T-helper 1 cell (primary cell): ENCODE measurements at regions not wholly inside any gene's neighbourhood (a gene's known extent, or its start where the extent isn't known, plus 50 kb on each side); places are given as distances from the start of the nearest gene placed in this dataset.
A peak's percentile ranks its signal among the peaks of the same experiment; 100 is the strongest.

Source experiments
- DNase-seq, 5 donors: peaks; one replicate each; pipeline ENCODE4 v3.0.0-alpha.2; 2012 to 2020

DNA sequence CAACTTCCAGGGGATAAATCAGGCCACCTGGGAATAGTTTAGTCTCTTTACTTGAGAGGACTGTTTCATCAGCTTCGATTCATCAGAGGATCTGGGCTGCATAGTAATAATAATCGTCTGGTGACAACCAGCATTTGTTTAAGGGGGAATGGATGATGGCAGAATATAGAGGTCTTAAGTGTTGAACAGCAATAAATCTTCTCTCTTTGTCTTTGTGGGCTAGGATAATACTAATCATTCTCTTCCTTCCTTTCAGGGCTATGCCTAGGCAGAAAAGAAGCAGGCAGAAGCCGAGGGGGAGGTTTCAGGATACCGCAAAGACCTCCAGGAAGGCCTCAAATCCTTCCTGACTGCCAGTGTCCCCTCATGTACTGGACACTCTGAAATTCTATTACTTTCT, 150.4 kb upstream of the GAREM1 start:
- no peak for DNase-seq

DNA sequence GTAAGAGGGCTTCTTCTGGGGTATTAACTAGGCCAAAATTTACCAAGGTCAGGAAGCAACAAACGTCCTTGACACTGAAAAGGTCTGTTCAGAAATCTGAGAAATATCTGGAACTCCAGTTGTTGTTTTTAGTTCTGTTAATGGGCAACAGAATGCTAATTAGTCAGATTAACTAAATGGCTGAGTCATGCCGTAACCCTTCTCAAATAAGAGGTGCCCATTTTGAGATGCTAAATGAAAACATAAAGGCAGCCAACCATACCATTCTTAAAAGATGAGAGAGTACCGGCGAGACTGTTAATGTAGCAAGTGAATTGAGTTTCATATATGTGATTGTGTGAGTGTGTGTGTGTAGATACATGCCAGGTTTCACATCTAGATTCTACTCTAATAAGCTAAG, 147.9 kb upstream of the GAREM1 start:
- no peak for DNase-seq

- no peak for DNase-seq
These were observed 143.1 kb upstream of the GAREM1 start for GRCh38 chr18:32613821-32614220.

DNA sequence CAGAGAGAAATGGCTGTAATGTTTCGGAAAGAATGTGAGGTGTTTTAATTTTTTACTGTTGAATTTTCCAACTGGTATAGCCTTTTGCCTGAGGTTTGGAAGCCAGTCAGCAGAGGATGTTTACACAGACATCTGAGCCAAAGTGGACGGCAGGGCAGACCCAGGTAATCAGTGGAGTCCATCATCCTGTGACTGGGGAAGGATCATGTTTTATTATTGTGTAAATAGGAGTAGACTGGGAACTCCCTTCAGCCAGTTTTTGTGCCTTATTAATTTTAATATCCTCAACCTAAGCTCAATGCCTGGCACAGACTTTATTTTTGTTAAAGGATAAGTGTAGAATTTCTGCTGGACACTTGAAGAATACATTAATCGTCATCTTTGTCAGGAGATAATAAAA, 142.0 kb upstream of the GAREM1 start:
- no peak for DNase-seq

GRCh38 chr18:32610176-32610575, 139.5 kb upstream of the GAREM1 start:
- DNase-seq, result no peak

DNA sequence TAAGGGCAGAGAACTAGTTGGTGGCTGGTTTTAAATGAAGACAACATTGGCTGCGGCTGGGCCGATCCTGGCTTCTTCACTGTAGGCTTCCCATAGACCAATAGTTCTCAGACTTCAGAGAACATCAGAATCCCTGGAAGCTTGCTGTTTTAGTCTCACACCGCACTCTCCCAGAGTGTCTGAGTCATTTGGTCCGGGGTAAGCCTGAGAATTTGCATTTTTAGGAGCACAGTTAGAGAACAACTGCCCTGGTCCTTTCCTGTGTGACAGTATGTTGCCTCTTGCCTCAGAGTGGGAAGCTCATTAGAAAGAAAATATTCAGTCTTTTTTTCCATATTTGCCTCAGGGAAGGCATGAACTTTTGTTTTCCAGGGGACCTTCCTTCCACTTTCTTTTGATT, 137.1 kb upstream of the GAREM1 start:
- DNase-seq, result no peak

DNA sequence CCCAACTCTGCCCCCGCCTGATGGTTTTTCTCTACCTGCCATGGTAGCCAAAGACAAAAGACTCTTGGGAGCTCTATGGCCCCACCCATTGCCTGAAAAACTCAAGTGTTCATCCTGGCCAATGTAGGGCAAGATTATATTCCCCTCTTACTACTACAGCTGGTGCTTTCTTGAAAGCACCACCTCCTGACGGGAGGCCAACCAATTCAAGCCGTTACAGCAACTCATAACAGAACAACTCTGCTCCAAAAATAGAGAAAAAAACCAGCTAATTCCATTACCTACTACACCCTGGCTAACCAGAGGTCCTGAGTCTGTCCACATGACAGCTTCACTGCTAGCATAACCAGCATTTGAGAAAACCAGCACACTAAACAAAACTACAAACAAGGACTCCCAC, 127.5 kb upstream of the GAREM1 start:
- DNase-seq, result no peak

- no peak for DNase-seq
These were observed 125.8 kb upstream of the GAREM1 start for GRCh38 chr18:32596501-32596900.

- no peak for DNase-seq
These were observed 125.2 kb upstream of the GAREM1 start for GRCh38 chr18:32595832-32596231.

DNA sequence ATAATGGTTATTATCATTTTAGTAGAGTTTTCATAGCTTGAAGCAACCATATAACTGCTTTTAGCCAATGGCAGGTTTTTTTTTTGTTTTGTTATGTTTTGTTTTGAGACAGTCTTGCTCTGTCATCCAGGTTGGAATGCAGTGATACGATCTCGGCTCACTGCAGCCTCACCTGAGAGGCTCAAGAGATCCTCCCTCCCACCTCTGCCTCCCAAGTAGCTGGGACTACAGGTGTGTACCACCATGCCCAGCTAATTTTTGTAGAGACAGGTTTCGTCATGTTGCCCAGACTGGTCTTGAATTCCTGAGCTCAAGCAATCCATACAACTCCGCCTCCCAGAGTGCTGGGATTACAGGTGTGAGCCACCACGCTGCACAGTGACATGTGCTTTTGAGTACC, 117.5 kb upstream of the GAREM1 start:
- no peak for DNase-seq

- no peak for DNase-seq
These were observed 112.7 kb upstream of the GAREM1 start for GRCh38 chr18:32583431-32583830.

DNA sequence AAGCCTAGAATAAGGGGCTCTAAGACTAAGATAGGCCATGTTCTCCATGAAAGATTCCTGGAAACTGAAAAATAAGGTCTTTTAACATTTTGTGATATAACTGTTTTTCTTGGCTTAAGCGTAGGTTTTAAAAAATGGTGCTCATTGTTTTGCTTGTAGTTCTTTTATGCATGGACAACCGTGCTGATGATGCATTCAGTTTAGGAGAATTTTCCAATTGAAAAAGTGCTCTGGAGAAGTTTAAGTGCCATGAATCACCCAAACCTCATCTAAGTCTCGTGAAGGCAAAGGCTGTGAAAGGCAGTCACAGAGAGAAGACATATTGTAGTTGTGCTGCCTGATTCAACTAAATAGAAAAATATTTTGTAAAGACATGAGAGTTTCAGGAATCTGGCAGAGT, 111.8 kb upstream of the GAREM1 start:
- no peak for DNase-seq

- no peak for DNase-seq
These were observed 106.9 kb upstream of the GAREM1 start for GRCh38 chr18:32577561-32577960.

GRCh38 chr18:32576296-32576916, 105.7 kb upstream of the GAREM1 start:
- DNase-seq, result no peak

DNA sequence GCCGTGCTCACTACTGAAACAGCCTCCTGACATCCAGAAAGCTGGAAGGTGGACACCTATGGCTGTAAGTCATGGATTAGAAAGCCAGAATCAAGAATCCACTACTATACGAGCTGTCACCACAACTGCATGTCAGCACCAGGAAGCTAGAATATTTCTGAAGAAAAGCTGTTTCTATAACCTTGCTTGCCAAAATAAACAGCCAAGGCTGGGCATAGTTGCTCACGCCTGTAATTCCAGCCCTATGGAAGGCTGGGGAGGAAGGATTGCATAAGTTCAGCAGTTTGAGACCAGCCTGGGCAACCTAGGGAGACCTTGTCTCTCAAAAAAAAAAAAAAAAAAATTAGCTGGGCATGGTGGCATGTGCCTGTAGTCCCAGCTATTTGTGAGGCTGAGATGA, 96.3 kb upstream of the GAREM1 start:
- DNase-seq, result no peak

DNA sequence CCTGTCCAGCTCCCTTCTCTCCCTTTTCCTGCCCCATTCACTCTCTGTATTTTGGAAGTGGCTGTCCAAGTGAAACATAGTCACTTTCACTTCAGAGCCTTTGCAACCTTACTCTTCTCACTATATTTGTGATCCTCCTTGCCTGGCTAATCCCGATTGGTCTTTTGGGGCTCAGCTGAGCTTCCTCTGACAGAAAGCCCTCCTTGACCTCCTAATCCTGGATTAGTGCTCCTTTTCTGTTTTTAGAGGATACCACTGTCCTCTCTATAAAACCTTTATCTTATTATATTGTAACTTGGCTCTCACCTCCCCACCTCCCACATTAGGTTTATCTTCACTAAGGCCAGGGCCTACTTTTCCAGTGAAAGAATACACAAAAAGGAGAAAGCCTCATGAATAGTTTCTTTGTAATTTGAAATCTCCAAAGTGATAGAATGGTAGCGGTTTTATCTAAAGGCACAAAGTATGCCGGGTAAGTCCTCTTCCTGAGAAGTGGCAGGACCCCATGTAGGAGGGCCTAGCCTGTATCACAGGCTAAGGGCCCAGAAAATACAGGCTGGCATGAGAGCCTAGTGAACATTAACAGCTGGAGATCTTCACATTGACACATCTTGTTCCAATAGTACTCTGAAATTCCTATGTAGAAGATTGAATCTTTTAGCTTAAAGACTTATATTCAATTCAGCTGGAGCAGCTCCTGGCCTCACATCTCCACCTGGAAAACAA, 83.1 kb upstream of the GAREM1 start:
- DNase-seq, result no peak

DNA sequence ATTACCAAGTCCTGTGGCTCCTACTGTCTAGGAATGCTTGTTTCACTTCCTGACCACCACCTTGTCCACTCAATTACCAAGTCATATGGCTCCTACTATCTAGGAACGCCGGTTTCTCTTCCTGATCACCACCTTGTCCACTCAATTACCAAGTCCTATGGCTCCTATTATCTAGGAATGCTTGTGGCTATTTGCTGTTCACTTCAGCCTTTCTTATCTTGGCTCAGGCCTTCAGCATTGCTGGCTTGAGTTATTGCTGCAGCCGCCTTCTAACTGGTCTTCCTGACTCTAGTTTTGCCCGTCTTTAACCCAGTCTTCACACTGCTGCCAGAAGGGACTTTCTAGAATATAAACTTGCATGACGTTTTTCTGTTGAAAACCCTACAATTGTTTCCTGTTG, 82.5 kb upstream of the GAREM1 start:
- DNase-seq, result no peak

- DNase-seq, result peak in 4 of 5 donors; percentile 14 to 52 (median 42)
These were observed 81.8 kb upstream of the GAREM1 start for GRCh38 chr18:32552421-32553030.

DNA sequence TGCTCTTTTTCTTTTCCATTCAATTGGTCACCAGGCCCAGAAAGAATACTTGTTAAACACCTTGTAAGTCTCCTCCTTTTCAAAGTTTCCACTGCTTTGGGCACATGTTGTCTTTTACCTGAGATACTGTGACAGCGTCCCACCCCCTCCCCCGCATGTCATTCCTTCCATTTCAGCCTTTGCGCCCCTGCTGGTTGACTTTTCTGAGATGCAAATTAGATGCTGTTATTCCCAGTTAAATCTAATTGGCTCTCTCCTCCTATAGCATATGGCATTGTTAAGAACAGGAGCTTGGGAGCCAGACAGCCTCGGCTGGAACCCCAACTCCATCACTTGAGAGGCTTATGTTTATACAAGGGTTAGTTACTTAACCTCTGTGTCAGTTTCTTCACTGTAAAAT, 80.3 kb upstream of the GAREM1 start:
- no peak for DNase-seq

GRCh38 chr18:32549248-32550110, 78.8 kb upstream of the GAREM1 start:
- peak in 3 of 5 donors; percentile 8 to 25 (median 14) for DNase-seq

DNA sequence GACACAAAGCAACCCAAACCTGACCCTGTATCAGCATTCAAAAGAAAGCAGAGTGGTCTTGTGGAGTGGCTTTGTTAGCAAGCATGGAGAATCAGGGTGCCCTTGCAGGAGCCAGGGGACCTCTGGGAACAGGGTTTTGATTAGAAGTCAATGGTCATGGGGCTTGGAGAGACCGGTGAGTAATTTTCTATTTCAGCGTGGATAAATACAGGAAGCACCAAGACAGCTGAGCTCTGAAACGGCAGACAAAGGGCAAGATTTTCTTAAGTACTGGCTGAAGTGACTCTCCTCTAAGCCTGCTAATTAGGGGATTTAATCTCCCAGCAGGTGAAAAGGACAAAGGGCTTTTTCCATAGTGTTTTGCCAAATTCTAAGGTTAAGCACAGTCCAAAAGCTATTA, 78.0 kb upstream of the GAREM1 start:
- no peak for DNase-seq

DNA sequence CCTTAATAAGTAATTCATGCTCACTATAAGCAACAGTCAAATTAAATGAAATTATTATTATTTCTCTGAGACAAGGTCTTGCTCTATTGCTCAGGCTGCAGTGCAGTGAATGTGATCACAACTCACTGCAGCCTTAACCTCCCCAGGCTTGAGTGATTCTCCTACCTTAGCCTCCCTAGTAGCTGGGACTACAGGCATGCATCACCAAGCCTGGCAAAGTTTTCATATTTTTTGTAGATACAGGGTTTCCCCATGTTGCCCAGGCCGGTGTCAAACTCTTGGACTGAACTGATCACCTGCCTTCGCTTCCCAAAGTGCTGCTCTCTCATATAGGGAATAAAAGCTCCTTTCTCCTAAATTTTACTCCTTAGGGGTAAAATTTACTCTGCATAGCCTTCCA, 74.9 kb upstream of the GAREM1 start:
- no peak for DNase-seq

DNA sequence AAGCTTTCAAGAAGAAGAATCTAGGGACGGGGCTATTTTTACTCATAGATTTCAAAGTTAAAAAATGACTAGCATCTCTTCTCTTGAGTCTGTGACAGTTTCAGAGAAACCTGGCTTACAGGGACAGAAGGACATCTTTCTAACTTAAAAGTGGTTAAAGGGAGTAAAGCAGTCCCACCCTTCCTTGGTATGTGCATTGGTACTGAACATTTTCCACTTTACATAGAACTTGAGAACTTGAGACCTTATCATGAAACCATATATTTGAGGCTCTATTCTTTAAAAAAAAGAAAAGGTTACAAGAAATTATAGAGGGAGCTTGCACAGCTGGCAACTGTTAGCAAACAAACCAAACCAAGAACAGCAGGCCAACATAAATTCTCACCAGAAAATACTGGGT, 73.4 kb upstream of the GAREM1 start:
- no peak for DNase-seq
